HepG2 (cell line): ENCODE measurements at regions not wholly inside any gene's neighbourhood (a gene's known extent, or its start where the extent isn't known, plus 50 kb on each side); places are given as distances from the start of the nearest gene placed in this dataset.
A peak's percentile ranks its signal among the peaks of the same experiment; 100 is the strongest.

Source experiments
- FOXO1 ChIP-seq: sonication (generic); formaldehyde crosslinking; IDR thresholded peaks from 2 replicates; pipeline ENCODE4 v1.4.0; 2020; ENCODE audit warnings: missing genetic modification reagents
- GFI1 ChIP-seq: sonication (generic); formaldehyde crosslinking; IDR thresholded peaks from 2 replicates; pipeline ENCODE4 v1.5.0; 2020; ENCODE audit warnings: missing genetic modification reagents, mild to moderate bottlenecking, borderline replicate concordance
- JUN ChIP-seq: sonication (generic); formaldehyde crosslinking; IDR thresholded peaks from 2 replicates; pipeline ENCODE4 v1.4.0; 2020; ENCODE audit warnings: mild to moderate bottlenecking, missing genetic modification reagents
- KLF12 ChIP-seq: sonication (generic); formaldehyde crosslinking; IDR thresholded peaks from 2 replicates; pipeline ENCODE4 v1.4.0; 2020; ENCODE audit warnings: missing genetic modification reagents, borderline replicate concordance
- NFKB2 ChIP-seq: sonication (generic); formaldehyde crosslinking; IDR thresholded peaks from 2 replicates; pipeline ENCODE4 v1.4.0; 2020; ENCODE audit warnings: missing genetic modification reagents, borderline replicate concordance
- NR1H2 ChIP-seq: sonication (generic); formaldehyde crosslinking; IDR thresholded peaks from 2 replicates; pipeline ENCODE4 v1.8.1; 2022; ENCODE audit warnings: low read depth, missing genetic modification reagents, borderline replicate concordance
- PCBP1 ChIP-seq: fragments of 200-400 bp; formaldehyde crosslinking; IDR thresholded peaks from 2 replicates; pipeline ENCODE4 v1.6.1; 2017; ENCODE audit warnings: mild to moderate bottlenecking, low read depth, low read length, borderline replicate concordance
- POLR2A ChIP-seq, 2 experiments: IDR thresholded peaks; 2 replicates each; pipeline ENCODE4 v1.6.1; 2011; ENCODE audit warnings: low read depth in 2 of 2, low read length in 2 of 2, mild to moderate bottlenecking in 1 of 2, moderate library complexity in 1 of 2; ENCODE audit not compliant: insufficient read depth in 1 of 2
- RNF2 ChIP-seq: fragments of 450-650 bp; conservative IDR thresholded peaks from 2 replicates; pipeline ENCODE4 v1.6.1; 2016; ENCODE audit warnings: low read depth
- SNAI1 ChIP-seq: sonication (generic); formaldehyde crosslinking; IDR thresholded peaks from 2 replicates; pipeline ENCODE4 v1.5.0; 2020; ENCODE audit warnings: mild to moderate bottlenecking, missing genetic modification reagents, borderline replicate concordance
- TP53 ChIP-seq: sonication (generic); formaldehyde crosslinking; conservative IDR thresholded peaks from 2 replicates; pipeline ENCODE4 v1.4.0; 2020; ENCODE audit warnings: missing genetic modification reagents
- U2AF2 ChIP-seq: fragments of 200-400 bp; formaldehyde crosslinking; IDR thresholded peaks from 2 replicates; pipeline ENCODE4 v1.6.1; 2017; ENCODE audit warnings: low read depth, mild to moderate bottlenecking, low read length
- ZBTB8A ChIP-seq: sonication (generic); formaldehyde crosslinking; IDR thresholded peaks from 2 replicates; pipeline ENCODE4 v1.4.0; 2020; ENCODE audit warnings: mild to moderate bottlenecking, low read depth, missing genetic modification reagents, borderline replicate concordance
- ZNF430 ChIP-seq: sonication (generic); formaldehyde crosslinking; IDR thresholded peaks from 2 replicates; pipeline ENCODE4 v1.9.0; 2021; ENCODE audit warnings: mild to moderate bottlenecking, missing genetic modification reagents
- ZNF7 ChIP-seq: IDR thresholded peaks from 2 replicates; pipeline ENCODE4 v1.6.1; 2016; ENCODE audit warnings: missing biosample characterization, missing genetic modification reagents
- ZNF746 ChIP-seq: sonication (generic); formaldehyde crosslinking; IDR thresholded peaks from 2 replicates; pipeline ENCODE4 v1.8.0; 2022; ENCODE audit warnings: mild to moderate bottlenecking, missing genetic modification reagents
- ZNF776 ChIP-seq: sonication (generic); formaldehyde crosslinking; IDR thresholded peaks from 2 replicates; pipeline ENCODE4 v1.4.0; 2020; ENCODE audit warnings: mild to moderate bottlenecking, missing genetic modification reagents
- TF ChIP-seq, protein P1 (sequence below): sonication (generic); formaldehyde crosslinking; IDR thresholded peaks from 2 replicates; pipeline ENCODE4 v1.4.0; 2020; ENCODE audit warnings: mild to moderate bottlenecking, missing genetic modification reagents
- TF ChIP-seq, protein P2 (sequence below): sonication (generic); formaldehyde crosslinking; conservative IDR thresholded peaks from 2 replicates; pipeline ENCODE4 v1.8.0; 2022; ENCODE audit warnings: mild to moderate bottlenecking, moderate library complexity, missing genetic modification reagents
- TF ChIP-seq, protein P3 (sequence below): IDR thresholded peaks from 2 replicates; pipeline ENCODE4 v1.6.1; 2016; ENCODE audit warnings: missing genetic modification reagents, missing compliant biosample characterization
- TF ChIP-seq, protein P4 (sequence below): IDR thresholded peaks from 2 replicates; pipeline ENCODE4 v1.6.1; 2012; ENCODE audit warnings: inconsistent platforms
- TF ChIP-seq, protein P5 (sequence below): sonication (generic); formaldehyde crosslinking; IDR thresholded peaks from 2 replicates; pipeline ENCODE4 v1.4.0; 2020; ENCODE audit warnings: mild to moderate bottlenecking, low read depth, missing genetic modification reagents
- TF ChIP-seq, protein P6 (sequence below): IDR thresholded peaks from 2 replicates; pipeline ENCODE4 v1.6.1; 2016; ENCODE audit warnings: control low read depth

DNA sequence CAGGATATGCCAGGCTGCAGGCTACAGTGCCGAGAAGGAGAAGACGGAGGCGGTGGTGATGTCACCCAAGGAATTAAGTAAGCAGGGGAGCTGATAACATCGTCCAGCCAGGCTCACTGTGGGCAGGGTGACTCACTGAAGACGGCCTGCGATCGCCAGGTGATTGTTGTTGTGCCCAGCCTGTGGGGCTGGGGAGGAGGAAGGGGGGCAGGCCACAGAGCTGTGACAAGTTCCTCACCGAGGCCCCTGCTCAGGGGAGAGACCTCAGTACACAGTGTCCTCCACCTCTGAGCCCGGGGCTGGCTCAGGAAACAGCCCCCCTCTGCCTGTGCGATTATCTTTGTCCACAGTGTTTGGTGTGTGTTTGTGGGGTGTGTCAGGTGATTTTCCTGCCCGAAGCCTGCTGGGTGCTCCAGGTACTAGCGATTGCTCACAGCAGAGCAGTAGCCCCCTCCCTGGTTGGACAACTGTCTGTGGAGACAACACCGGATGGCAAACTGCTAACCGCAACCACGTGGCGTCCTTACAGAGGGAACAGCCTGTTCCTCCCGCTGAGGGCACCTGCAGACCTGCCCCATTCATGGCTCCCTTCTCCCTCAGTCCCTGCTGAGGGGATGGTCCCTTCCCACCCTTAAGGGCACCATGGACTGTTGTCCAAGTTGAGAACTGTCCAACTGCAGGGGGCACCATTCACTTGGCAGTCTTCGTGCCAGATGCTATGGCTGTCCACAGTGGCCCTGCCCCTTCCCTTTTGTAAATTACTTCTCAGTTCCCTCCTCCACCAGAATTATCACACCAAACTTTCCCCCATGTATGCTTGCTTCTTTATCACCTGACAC lies 95.1 kb downstream of the ZFP36L2 start (continued):
- TF ChIP-seq, protein P1, sequence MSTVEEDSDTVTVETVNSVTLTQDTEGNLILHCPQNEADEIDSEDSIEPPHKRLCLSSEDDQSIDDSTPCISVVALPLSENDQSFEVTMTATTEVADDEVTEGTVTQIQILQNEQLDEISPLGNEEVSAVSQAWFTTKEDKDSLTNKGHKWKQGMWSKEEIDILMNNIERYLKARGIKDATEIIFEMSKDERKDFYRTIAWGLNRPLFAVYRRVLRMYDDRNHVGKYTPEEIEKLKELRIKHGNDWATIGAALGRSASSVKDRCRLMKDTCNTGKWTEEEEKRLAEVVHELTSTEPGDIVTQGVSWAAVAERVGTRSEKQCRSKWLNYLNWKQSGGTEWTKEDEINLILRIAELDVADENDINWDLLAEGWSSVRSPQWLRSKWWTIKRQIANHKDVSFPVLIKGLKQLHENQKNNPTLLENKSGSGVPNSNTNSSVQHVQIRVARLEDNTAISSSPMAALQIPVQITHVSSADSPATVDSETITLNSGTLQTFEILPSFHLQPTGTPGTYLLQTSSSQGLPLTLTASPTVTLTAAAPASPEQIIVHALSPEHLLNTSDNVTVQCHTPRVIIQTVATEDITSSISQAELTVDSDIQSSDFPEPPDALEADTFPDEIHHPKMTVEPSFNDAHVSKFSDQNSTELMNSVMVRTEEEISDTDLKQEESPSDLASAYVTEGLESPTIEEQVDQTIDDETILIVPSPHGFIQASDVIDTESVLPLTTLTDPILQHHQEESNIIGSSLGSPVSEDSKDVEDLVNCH (CRISPR knock-in tag) = no peak
- TF ChIP-seq ZBTB8A (CRISPR knock-in tag) = no peak
- TF ChIP-seq, protein P2, sequence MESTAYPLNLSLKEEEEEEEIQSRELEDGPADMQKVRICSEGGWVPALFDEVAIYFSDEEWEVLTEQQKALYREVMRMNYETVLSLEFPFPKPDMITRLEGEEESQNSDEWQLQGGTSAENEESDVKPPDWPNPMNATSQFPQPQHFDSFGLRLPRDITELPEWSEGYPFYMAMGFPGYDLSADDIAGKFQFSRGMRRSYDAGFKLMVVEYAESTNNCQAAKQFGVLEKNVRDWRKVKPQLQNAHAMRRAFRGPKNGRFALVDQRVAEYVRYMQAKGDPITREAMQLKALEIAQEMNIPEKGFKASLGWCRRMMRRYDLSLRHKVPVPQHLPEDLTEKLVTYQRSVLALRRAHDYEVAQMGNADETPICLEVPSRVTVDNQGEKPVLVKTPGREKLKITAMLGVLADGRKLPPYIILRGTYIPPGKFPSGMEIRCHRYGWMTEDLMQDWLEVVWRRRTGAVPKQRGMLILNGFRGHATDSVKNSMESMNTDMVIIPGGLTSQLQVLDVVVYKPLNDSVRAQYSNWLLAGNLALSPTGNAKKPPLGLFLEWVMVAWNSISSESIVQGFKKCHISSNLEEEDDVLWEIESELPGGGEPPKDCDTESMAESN = peak; percentile 33; the same call in 1 of the 2 replicates
- TF ChIP-seq, protein P3, sequence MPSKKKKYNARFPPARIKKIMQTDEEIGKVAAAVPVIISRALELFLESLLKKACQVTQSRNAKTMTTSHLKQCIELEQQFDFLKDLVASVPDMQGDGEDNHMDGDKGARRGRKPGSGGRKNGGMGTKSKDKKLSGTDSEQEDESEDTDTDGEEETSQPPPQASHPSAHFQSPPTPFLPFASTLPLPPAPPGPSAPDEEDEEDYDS (CRISPR knock-in tag) = no peak
- 0 out of 2 replicates have a peak, but pooled peaks have one; percentile 15 for TF ChIP-seq KLF12
- TF ChIP-seq JUN (CRISPR knock-in tag) = peak; percentile 28
- no peak for TF ChIP-seq U2AF2
- no peak for TF ChIP-seq NR1H2 (CRISPR knock-in tag)
- TF ChIP-seq SNAI1 (CRISPR knock-in tag) = no peak
- no peak for TF ChIP-seq ZNF776 (CRISPR knock-in tag)
- TF ChIP-seq RNF2 = peak; percentile 33; the same call in 1 of the 2 replicates
- TF ChIP-seq ZNF7 (CRISPR knock-in tag) = no peak
- TF ChIP-seq, protein P4, sequence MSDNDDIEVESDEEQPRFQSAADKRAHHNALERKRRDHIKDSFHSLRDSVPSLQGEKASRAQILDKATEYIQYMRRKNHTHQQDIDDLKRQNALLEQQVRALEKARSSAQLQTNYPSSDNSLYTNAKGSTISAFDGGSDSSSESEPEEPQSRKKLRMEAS = peak; percentile 96
- TF ChIP-seq, protein P5, sequence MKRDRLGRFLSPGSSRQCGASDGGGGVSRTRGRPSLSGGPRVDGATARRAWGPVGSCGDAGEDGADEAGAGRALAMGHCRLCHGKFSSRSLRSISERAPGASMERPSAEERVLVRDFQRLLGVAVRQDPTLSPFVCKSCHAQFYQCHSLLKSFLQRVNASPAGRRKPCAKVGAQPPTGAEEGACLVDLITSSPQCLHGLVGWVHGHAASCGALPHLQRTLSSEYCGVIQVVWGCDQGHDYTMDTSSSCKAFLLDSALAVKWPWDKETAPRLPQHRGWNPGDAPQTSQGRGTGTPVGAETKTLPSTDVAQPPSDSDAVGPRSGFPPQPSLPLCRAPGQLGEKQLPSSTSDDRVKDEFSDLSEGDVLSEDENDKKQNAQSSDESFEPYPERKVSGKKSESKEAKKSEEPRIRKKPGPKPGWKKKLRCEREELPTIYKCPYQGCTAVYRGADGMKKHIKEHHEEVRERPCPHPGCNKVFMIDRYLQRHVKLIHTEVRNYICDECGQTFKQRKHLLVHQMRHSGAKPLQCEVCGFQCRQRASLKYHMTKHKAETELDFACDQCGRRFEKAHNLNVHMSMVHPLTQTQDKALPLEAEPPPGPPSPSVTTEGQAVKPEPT (CRISPR knock-in tag) = peak; percentile 94; the same call in 1 of the 2 replicates
- no peak; the same call in 1 of the 2 replicates for TF ChIP-seq ZNF430 (CRISPR knock-in tag)
- TF ChIP-seq PCBP1 = no peak
- 0 out of 2 replicates have a peak, but pooled peaks have one; percentile 32 for TF ChIP-seq TP53 (CRISPR knock-in tag)
- 0 out of 2 replicates have a peak, but pooled peaks have one; percentile 52 for TF ChIP-seq GFI1 (CRISPR knock-in tag)
- TF ChIP-seq POLR2A (IDR thresholded peaks at IDR 0.05; ENCODE audit: insufficient read depth in 1 of 2, low read depth in 2 of 2, low read length in 2 of 2) = no peak
- peak; percentile 87 for TF ChIP-seq NFKB2 (CRISPR knock-in tag)
- no peak for TF ChIP-seq ZNF746
- TF ChIP-seq, protein P6, sequence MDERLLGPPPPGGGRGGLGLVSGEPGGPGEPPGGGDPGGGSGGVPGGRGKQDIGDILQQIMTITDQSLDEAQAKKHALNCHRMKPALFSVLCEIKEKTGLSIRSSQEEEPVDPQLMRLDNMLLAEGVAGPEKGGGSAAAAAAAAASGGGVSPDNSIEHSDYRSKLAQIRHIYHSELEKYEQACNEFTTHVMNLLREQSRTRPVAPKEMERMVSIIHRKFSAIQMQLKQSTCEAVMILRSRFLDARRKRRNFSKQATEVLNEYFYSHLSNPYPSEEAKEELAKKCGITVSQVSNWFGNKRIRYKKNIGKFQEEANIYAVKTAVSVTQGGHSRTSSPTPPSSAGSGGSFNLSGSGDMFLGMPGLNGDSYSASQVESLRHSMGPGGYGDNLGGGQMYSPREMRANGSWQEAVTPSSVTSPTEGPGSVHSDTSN = no peak
- peak; percentile 52; the same call in 1 of the 2 replicates for TF ChIP-seq FOXO1
